Tibial nerve (tissue), 4 donors: ENCODE measurements at regions not wholly inside any gene's neighbourhood (a gene's known extent, or its start where the extent isn't known, plus 50 kb on each side); places are given as distances from the start of the nearest gene placed in this dataset.

Source experiments
- CTCF ChIP-seq, 5 experiments: fragments of 200-600 bp in 3 of 5; fragments of 450-650 bp in 2 of 5; sonication (generic) in 3 of 5; IDR thresholded peaks; one replicate each; pipeline ENCODE4 v1.5.1; 2016 to 2019; ENCODE audit warnings: antibody characterized with exemption in 5 of 5, mild to moderate bottlenecking in 3 of 5, moderate library complexity in 2 of 5
- EP300 ChIP-seq, 2 donors: sonication (generic); formaldehyde crosslinking; IDR thresholded peaks; one replicate each; pipeline ENCODE4 v1.6.1; 2017; ENCODE audit warnings: antibody characterized with exemption in 2 of 2, mild to moderate bottlenecking in 1 of 2

GRCh38 chr2:194686569-194686968 is 970.5 kb upstream of the SLC39A10 start:
- TF ChIP-seq CTCF (IDR thresholded peaks at IDR 0.05), result no peak
- TF ChIP-seq EP300 (IDR thresholded peaks at IDR 0.05), result no peak
